ENCODE measurements at regions not wholly inside any gene's neighbourhood (a gene's known extent, or its start where the extent isn't known, plus 50 kb on each side); places are given as distances from the start of the nearest gene placed in this dataset.
A peak's percentile ranks its signal among the peaks of the same experiment; 100 is the strongest.

DNA sequence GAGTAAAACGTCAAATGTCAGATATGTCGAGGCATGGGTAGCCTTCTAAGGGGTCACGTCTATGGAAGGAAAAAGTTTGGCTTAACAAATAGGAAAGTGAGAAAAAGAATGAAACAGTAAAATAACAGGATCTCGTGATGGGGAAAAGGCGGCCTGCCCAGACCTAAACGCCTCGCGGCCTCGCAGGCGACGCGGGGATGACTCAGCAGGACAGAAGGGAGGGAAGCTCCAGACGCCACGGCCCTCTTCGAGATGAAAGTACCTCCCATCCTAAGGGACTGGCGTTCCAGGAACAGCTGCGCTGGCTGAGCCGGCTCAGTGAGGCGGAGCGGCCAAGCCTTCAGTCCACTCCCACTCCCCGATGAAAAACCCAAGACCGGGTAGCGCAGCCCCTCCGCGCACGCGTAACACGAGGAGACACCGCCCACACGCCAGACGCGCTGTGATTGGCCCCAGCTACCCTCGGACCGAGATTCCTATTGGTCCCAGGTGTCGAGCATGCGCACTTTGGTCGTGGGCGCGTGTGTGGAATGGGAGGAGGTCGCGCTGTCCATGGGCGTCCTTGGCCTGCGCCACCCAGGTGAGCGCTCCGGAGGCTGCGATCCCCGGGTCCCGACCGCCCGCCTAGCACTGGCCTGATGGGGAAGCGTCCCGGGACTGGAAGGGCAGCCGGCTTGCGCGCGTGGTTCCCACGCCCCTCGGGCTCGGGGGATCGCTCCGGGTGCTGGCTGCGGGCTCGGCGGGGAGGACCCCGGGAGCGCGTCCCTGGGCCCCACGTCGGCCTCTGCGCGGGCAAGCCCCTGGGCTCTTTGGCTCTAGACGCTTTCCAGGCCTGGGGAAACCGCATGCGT is 588.5 kb downstream of the MTRR start (continued):
- no peak for TF ChIP-seq LCORL (IDR thresholded peaks at IDR 0.05)
- 0 out of 2 replicates have a peak, but pooled peaks have one; percentile 20 for TF ChIP-seq LCORL (CRISPR knock-in tag; IDR thresholded peaks at IDR 0.05)
- TF ChIP-seq ZNF777 (CRISPR knock-in tag; IDR thresholded peaks at IDR 0.05), result peak; percentile 61; the same call in 1 of the 2 replicates
- TF ChIP-seq, protein P1, sequence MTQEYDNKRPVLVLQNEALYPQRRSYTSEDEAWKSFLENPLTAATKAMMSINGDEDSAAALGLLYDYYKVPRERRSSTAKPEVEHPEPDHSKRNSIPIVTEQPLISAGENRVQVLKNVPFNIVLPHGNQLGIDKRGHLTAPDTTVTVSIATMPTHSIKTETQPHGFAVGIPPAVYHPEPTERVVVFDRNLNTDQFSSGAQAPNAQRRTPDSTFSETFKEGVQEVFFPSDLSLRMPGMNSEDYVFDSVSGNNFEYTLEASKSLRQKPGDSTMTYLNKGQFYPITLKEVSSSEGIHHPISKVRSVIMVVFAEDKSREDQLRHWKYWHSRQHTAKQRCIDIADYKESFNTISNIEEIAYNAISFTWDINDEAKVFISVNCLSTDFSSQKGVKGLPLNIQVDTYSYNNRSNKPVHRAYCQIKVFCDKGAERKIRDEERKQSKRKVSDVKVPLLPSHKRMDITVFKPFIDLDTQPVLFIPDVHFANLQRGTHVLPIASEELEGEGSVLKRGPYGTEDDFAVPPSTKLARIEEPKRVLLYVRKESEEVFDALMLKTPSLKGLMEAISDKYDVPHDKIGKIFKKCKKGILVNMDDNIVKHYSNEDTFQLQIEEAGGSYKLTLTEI (CRISPR knock-in tag; conservative IDR thresholded peaks at IDR 0.05), result no peak
- TF ChIP-seq ZNF83 (CRISPR knock-in tag; IDR thresholded peaks at IDR 0.05; ENCODE audit: borderline replicate concordance), result no peak
- TF ChIP-seq, protein P2, sequence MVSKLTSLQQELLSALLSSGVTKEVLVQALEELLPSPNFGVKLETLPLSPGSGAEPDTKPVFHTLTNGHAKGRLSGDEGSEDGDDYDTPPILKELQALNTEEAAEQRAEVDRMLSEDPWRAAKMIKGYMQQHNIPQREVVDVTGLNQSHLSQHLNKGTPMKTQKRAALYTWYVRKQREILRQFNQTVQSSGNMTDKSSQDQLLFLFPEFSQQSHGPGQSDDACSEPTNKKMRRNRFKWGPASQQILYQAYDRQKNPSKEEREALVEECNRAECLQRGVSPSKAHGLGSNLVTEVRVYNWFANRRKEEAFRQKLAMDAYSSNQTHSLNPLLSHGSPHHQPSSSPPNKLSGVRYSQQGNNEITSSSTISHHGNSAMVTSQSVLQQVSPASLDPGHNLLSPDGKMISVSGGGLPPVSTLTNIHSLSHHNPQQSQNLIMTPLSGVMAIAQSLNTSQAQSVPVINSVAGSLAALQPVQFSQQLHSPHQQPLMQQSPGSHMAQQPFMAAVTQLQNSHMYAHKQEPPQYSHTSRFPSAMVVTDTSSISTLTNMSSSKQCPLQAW (CRISPR knock-in tag; IDR thresholded peaks at IDR 0.05), result no peak
- no peak for TF ChIP-seq ZNF652 (CRISPR knock-in tag; IDR thresholded peaks at IDR 0.05; ENCODE audit: borderline replicate concordance, low read depth)
- TF ChIP-seq SMAD3 (CRISPR knock-in tag; IDR thresholded peaks at IDR 0.05), result no peak
- no peak for TF ChIP-seq ZNF7 (CRISPR knock-in tag; IDR thresholded peaks at IDR 0.05)
- TF ChIP-seq KLF12 (CRISPR knock-in tag; IDR thresholded peaks at IDR 0.05; ENCODE audit: borderline replicate concordance), result no peak
- no peak for TF ChIP-seq ZNF773 (CRISPR knock-in tag; IDR thresholded peaks at IDR 0.05; ENCODE audit: borderline replicate concordance)
- TF ChIP-seq, protein P3, sequence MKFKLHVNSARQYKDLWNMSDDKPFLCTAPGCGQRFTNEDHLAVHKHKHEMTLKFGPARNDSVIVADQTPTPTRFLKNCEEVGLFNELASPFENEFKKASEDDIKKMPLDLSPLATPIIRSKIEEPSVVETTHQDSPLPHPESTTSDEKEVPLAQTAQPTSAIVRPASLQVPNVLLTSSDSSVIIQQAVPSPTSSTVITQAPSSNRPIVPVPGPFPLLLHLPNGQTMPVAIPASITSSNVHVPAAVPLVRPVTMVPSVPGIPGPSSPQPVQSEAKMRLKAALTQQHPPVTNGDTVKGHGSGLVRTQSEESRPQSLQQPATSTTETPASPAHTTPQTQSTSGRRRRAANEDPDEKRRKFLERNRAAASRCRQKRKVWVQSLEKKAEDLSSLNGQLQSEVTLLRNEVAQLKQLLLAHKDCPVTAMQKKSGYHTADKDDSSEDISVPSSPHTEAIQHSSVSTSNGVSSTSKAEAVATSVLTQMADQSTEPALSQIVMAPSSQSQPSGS (CRISPR knock-in tag; IDR thresholded peaks at IDR 0.05), result peak; percentile 52; the same call in 1 of the 2 replicates
- TF ChIP-seq, protein P4, sequence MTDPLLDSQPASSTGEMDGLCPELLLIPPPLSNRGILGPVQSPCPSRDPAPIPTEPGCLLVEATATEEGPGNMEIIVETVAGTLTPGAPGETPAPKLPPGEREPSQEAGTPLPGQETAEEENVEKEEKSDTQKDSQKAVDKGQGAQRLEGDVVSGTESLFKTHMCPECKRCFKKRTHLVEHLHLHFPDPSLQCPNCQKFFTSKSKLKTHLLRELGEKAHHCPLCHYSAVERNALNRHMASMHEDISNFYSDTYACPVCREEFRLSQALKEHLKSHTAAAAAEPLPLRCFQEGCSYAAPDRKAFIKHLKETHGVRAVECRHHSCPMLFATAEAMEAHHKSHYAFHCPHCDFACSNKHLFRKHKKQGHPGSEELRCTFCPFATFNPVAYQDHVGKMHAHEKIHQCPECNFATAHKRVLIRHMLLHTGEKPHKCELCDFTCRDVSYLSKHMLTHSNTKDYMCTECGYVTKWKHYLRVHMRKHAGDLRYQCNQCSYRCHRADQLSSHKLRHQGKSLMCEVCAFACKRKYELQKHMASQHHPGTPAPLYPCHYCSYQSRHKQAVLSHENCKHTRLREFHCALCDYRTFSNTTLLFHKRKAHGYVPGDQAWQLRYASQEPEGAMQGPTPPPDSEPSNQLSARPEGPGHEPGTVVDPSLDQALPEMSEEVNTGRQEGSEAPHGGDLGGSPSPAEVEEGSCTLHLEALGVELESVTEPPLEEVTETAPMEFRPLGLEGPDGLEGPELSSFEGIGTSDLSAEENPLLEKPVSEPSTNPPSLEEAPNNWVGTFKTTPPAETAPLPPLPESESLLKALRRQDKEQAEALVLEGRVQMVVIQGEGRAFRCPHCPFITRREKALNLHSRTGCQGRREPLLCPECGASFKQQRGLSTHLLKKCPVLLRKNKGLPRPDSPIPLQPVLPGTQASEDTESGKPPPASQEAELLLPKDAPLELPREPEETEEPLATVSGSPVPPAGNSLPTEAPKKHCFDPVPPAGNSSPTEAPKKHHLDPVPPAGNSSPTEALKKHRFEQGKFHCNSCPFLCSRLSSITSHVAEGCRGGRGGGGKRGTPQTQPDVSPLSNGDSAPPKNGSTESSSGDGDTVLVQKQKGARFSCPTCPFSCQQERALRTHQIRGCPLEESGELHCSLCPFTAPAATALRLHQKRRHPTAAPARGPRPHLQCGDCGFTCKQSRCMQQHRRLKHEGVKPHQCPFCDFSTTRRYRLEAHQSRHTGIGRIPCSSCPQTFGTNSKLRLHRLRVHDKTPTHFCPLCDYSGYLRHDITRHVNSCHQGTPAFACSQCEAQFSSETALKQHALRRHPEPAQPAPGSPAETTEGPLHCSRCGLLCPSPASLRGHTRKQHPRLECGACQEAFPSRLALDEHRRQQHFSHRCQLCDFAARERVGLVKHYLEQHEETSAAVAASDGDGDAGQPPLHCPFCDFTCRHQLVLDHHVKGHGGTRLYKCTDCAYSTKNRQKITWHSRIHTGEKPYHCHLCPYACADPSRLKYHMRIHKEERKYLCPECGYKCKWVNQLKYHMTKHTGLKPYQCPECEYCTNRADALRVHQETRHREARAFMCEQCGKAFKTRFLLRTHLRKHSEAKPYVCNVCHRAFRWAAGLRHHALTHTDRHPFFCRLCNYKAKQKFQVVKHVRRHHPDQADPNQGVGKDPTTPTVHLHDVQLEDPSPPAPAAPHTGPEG (CRISPR knock-in tag; IDR thresholded peaks at IDR 0.05), result 0 out of 2 replicates have a peak, but pooled peaks have one; percentile 20
- TF ChIP-seq NFIB (CRISPR knock-in tag; IDR thresholded peaks at IDR 0.05; ENCODE audit: borderline replicate concordance), result no peak
- TF ChIP-seq ZSCAN31 (CRISPR knock-in tag; IDR thresholded peaks at IDR 0.05; ENCODE audit: low read depth), result peak; percentile 37; the same call in 1 of the 2 replicates
- TF ChIP-seq FOXC1 (CRISPR knock-in tag; IDR thresholded peaks at IDR 0.05; ENCODE audit: borderline replicate concordance), result peak; percentile 46; the same call in 1 of the 2 replicates
- 0 out of 2 replicates have a peak, but pooled peaks have one; percentile 23 for TF ChIP-seq PCBP1 (IDR thresholded peaks at IDR 0.05; ENCODE audit: borderline replicate concordance, low read depth, low read length)
- TF ChIP-seq, protein P5, sequence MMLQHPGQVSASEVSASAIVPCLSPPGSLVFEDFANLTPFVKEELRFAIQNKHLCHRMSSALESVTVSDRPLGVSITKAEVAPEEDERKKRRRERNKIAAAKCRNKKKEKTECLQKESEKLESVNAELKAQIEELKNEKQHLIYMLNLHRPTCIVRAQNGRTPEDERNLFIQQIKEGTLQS (CRISPR knock-in tag; IDR thresholded peaks at IDR 0.05), result peak; percentile 73; the same call in 1 of the 2 replicates
